Activated T-helper 2 cell treated with anti-CD3 and anti-CD28 coated beads, Interferon-gamma antibody, Interleukin-2, Interleukin-4, amounts not matched to agents 10 μg/mL and 5 μg/mL and 100 μg/mL, durations not matched to agents 14 hours and 24 hours and 36 hours (primary cell): ENCODE measurements at regions not wholly inside any gene's neighbourhood (a gene's known extent, or its start where the extent isn't known, plus 50 kb on each side); places are given as distances from the start of the nearest gene placed in this dataset.

Source experiments
- DNase-seq: peaks from one replicate; pipeline ENCODE4 v3.0.0; 2021; ENCODE audit warnings: low spot score
- H3K27ac Mint-ChIP-seq: one replicate; pipeline ENCODE4 v1.8.0; 2021; ENCODE audit warnings: mixed read lengths
- H3K27me3 Mint-ChIP-seq: one replicate; pipeline ENCODE4 v1.8.0; 2021; ENCODE audit warnings: low read depth, mixed read lengths
- H3K36me3 Mint-ChIP-seq: one replicate; pipeline ENCODE4 v1.8.0; 2021; ENCODE audit warnings: low read depth, mixed read lengths
- H3K4me1 Mint-ChIP-seq: one replicate; pipeline ENCODE4 v1.8.0; 2021; ENCODE audit warnings: low read depth, mixed read lengths
- H3K4me3 Mint-ChIP-seq: one replicate; pipeline ENCODE4 v1.8.0; 2021; ENCODE audit warnings: low read depth, mild to moderate bottlenecking, moderate library complexity, mixed read lengths
- H3K9me3 Mint-ChIP-seq: one replicate; pipeline ENCODE4 v1.8.0; 2021; ENCODE audit warnings: mixed read lengths
- intact Hi-C: fragments of 100-400 bp; cut with micrococcal nuclease; formaldehyde crosslinking; loops from one replicate; pipeline ENCODE4 v1.15.1; 2023

GRCh38 chr4:40699648-40700047, 50.1 kb upstream of the NSUN7 start:
- DNase-seq: no peak
- Mint-ChIP-seq H3K4me3 (peak overlapping the region; percentile 2), H3K36me3 (peaks cover 4% of the 10 kb centered on the region), H3K27me3 (no peaks in the 10 kb centered on the region), H3K27ac (peak overlapping the region; percentile 74), H3K9me3 (peaks cover 5% of the 10 kb centered on the region), H3K4me1 (peaks cover 37% of the 10 kb centered on the region)
- intact Hi-C loops: loop anchor here (1.0 to 10.0 kb wide), 5 partner anchors 11 to 472 kb away; no protein-coding TSS in a partner anchor
